Hepatocyte (in vitro differentiated cells): ENCODE measurements at regions not wholly inside any gene's neighbourhood (a gene's known extent, or its start where the extent isn't known, plus 50 kb on each side); places are given as distances from the start of the nearest gene placed in this dataset.

Source experiments
- EZH2phosphoT487 ChIP-seq: fragments of 200-600 bp; sonication (generic); IDR thresholded peaks from one replicate; pipeline ENCODE4 v1.6.1; 2018; ENCODE audit warnings: antibody characterized with exemption, mild to moderate bottlenecking, low read depth, moderate library complexity; ENCODE audit not compliant: unreplicated experiment, severe bottlenecking
- TF ChIP-seq, protein P1 (sequence below): fragments of 200-600 bp; sonication (generic); IDR thresholded peaks from 2 replicates; pipeline ENCODE4 v1.5.1; 2016; ENCODE audit warnings: antibody characterized with exemption, mild to moderate bottlenecking; ENCODE audit not compliant: poor library complexity

DNA sequence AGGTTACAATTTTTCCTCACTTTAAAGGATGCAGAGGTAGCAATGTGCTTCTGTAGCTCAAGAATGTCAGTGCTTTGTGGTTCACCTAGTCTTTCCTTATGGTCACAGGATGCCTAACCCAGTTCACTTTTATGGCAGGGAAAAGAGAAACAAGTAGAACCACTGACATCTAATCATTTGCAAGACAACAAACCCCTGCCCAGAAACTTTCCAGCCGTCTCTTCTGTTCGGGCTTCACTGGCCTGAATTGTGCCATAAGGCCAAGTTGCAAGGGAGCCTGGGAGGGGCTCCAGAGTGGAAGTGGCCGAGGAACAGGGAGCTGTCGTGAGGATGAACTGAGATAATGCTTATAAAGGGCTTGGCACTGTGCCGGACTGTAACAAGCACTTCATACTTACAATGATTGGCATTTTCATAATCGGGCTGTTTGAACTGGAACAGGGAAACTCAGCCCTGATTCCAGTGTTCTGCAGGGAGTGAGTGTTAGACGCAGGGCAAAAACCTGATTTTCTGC, 212.6 kb downstream of the BCAS1 start:
- TF ChIP-seq, protein P1, sequence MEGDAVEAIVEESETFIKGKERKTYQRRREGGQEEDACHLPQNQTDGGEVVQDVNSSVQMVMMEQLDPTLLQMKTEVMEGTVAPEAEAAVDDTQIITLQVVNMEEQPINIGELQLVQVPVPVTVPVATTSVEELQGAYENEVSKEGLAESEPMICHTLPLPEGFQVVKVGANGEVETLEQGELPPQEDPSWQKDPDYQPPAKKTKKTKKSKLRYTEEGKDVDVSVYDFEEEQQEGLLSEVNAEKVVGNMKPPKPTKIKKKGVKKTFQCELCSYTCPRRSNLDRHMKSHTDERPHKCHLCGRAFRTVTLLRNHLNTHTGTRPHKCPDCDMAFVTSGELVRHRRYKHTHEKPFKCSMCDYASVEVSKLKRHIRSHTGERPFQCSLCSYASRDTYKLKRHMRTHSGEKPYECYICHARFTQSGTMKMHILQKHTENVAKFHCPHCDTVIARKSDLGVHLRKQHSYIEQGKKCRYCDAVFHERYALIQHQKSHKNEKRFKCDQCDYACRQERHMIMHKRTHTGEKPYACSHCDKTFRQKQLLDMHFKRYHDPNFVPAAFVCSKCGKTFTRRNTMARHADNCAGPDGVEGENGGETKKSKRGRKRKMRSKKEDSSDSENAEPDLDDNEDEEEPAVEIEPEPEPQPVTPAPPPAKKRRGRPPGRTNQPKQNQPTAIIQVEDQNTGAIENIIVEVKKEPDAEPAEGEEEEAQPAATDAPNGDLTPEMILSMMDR: no peak
- no peak for TF ChIP-seq EZH2phosphoT487
